Mucosa of rectum (tissue), 2 donors: ENCODE measurements at regions not wholly inside any gene's neighbourhood (a gene's known extent, or its start where the extent isn't known, plus 50 kb on each side); places are given as distances from the start of the nearest gene placed in this dataset.
"Not testable (repeated sequence)": the region's sequence is repeated elsewhere in the genome, so short reads cannot be mapped to it uniquely, and the experiment has no call there.

Experiments used
- H3K27ac ChIP-seq, 2 donors: one replicate each; pipeline ENCODE4 v1.7.0; 2013; ENCODE audit warnings: inconsistent platforms in 2 of 2, low read depth in 2 of 2, low read length in 2 of 2
- H3K27me3 ChIP-seq, 2 donors: one replicate each; pipeline ENCODE4 v1.7.0; 2013; ENCODE audit warnings: low read length in 2 of 2; ENCODE audit not compliant: control insufficient read depth in 2 of 2, insufficient read depth in 2 of 2
- H3K36me3 ChIP-seq, 2 donors: one replicate each; pipeline ENCODE4 v1.7.0; 2013; ENCODE audit warnings: low read length in 2 of 2; ENCODE audit not compliant: control insufficient read depth in 2 of 2, insufficient read depth in 2 of 2
- H3K4me1 ChIP-seq, 2 donors: one replicate each; pipeline ENCODE4 v1.7.0; 2013; ENCODE audit warnings: low read length in 2 of 2, mild to moderate bottlenecking in 1 of 2; ENCODE audit not compliant: control insufficient read depth in 2 of 2, insufficient read depth in 2 of 2
- H3K4me3 ChIP-seq, 2 donors: one replicate each; pipeline ENCODE4 v1.7.0; 2013; ENCODE audit warnings: low read length in 2 of 2
- H3K9ac ChIP-seq, 2 donors: one replicate each; pipeline ENCODE4 v1.7.0; 2013; ENCODE audit warnings: low read length in 2 of 2, low read depth in 1 of 2, mild to moderate bottlenecking in 1 of 2
- H3K9me3 ChIP-seq, 2 donors: one replicate each; pipeline ENCODE4 v1.7.0; 2013; ENCODE audit warnings: low read length in 2 of 2; ENCODE audit not compliant: control insufficient read depth in 2 of 2
- donor health status: healthy.
- donor health status: Normal muscosa, but diverticular disease.

GRCh38 chr12:131559517-131560516, 151.1 kb upstream of the SFSWAP start:
- H3K9me3 ChIP-seq = no peaks in the 10 kb centered on the region
- no peaks in the 10 kb centered on the region for H3K36me3 ChIP-seq
- no peak overlapping the region for H3K27ac ChIP-seq
- H3K27me3 ChIP-seq = no peaks in the 10 kb centered on the region
- H3K4me1 ChIP-seq = no peaks in the 10 kb centered on the region
- H3K4me3 ChIP-seq = no peak overlapping the region
- H3K9ac ChIP-seq = no peak overlapping the region

GRCh38 chr12:131561051-131561450, 149.8 kb upstream of the SFSWAP start:
- H3K9me3 ChIP-seq = no peaks in the 10 kb centered on the region
- H3K27me3 ChIP-seq = no peaks in the 10 kb centered on the region
- no peak overlapping the region for H3K9ac ChIP-seq

GRCh38 chr12:131561891-131562684, 148.8 kb upstream of the SFSWAP start:
- Histone ChIP-seq H3K9me3 (no peaks in the 10 kb centered on the region), H3K4me3 (no peak overlapping the region), H3K27ac (no peak overlapping the region), H3K9ac (no peak overlapping the region), H3K4me1 (no peaks in the 10 kb centered on the region), H3K36me3 (no peaks in the 10 kb centered on the region), H3K27me3 (no peaks in the 10 kb centered on the region)

More at GRCh38 chr12:131561051-131561450, 149.8 kb upstream of the SFSWAP start:
- H3K27ac ChIP-seq = no peak overlapping the region
- H3K4me1 ChIP-seq = no peaks in the 10 kb centered on the region
- no peak overlapping the region for H3K4me3 ChIP-seq
- H3K36me3 ChIP-seq = no peaks in the 10 kb centered on the region

GRCh38 chr12:131564138-131564727, 146.7 kb upstream of the SFSWAP start:
- not testable (repeated sequence) for H3K4me3 ChIP-seq, H3K36me3 ChIP-seq, H3K4me1 ChIP-seq, H3K9me3 ChIP-seq, H3K27me3 ChIP-seq, H3K9ac ChIP-seq, H3K27ac ChIP-seq

- no peak overlapping the region for H3K4me3 ChIP-seq
- no peak overlapping the region for H3K27ac ChIP-seq
- no peak overlapping the region for H3K9ac ChIP-seq
- H3K4me1 ChIP-seq = no peaks in the 10 kb centered on the region
- no peaks in the 10 kb centered on the region for H3K9me3 ChIP-seq
- no peaks in the 10 kb centered on the region for H3K27me3 ChIP-seq
- H3K36me3 ChIP-seq = no peaks in the 10 kb centered on the region
These were observed 146.0 kb upstream of the SFSWAP start for GRCh38 chr12:131564845-131565244.

- Histone ChIP-seq H3K27me3 (no peaks in the 10 kb centered on the region), H3K9ac (no peak overlapping the region), H3K27ac (no peak overlapping the region)
These were observed 145.4 kb upstream of the SFSWAP start for GRCh38 chr12:131565267-131566015.

GRCh38 chr12:131568336-131568735, 142.6 kb upstream of the SFSWAP start:
- Histone ChIP-seq H3K27me3 (no peaks in the 10 kb centered on the region), H3K9ac (no peak overlapping the region), H3K9me3 (no peaks in the 10 kb centered on the region), H3K4me1 (no peaks in the 10 kb centered on the region), H3K36me3 (no peaks in the 10 kb centered on the region), H3K27ac (no peak overlapping the region), H3K4me3 (no peak overlapping the region)

More at GRCh38 chr12:131565267-131566015, 145.4 kb upstream of the SFSWAP start:
- Histone ChIP-seq H3K4me1 (no peaks in the 10 kb centered on the region), H3K9me3 (no peaks in the 10 kb centered on the region), H3K36me3 (no peaks in the 10 kb centered on the region), H3K4me3 (no peak overlapping the region)

- Histone ChIP-seq H3K4me1 (no peaks in the 10 kb centered on the region), H3K36me3 (no peaks in the 10 kb centered on the region), H3K27me3 (no peaks in the 10 kb centered on the region), H3K9me3 (no peaks in the 10 kb centered on the region), H3K27ac (no peak overlapping the region), H3K9ac (no peak overlapping the region), H3K4me3 (no peak overlapping the region)
These were observed 140.3 kb upstream of the SFSWAP start for GRCh38 chr12:131570596-131570995.

GRCh38 chr12:131571827-131572226, 139.1 kb upstream of the SFSWAP start:
- H3K27ac ChIP-seq = no peak overlapping the region
- no peaks in the 10 kb centered on the region for H3K4me1 ChIP-seq
- no peaks in the 10 kb centered on the region for H3K36me3 ChIP-seq
- no peaks in the 10 kb centered on the region for H3K9me3 ChIP-seq
- H3K4me3 ChIP-seq = no peak overlapping the region
- H3K9ac ChIP-seq = no peak overlapping the region
- no peaks in the 10 kb centered on the region for H3K27me3 ChIP-seq
